Activated naive CD8-positive, alpha-beta T cell treated with anti-CD3 and anti-CD28 coated beads, Interleukin-2, amount 50 U/mL, for 24 hours (primary cell): ENCODE measurements at regions not wholly inside any gene's neighbourhood (a gene's known extent, or its start where the extent isn't known, plus 50 kb on each side); places are given as distances from the start of the nearest gene placed in this dataset.

Source experiments
- ATAC-seq: fragments of 150-1000 bp; cut with Tn5 transposase; one replicate; pipeline ENCODE4 v1.10.0; 2021
- DNase-seq: peaks from one replicate; pipeline ENCODE4 v3.0.0; 2021
- H3K27ac Mint-ChIP-seq: one replicate; pipeline ENCODE4 v1.8.0; 2021; ENCODE audit warnings: mild to moderate bottlenecking, mixed read lengths
- H3K27me3 Mint-ChIP-seq: one replicate; pipeline ENCODE4 v1.8.0; 2021; ENCODE audit warnings: mixed read lengths
- H3K36me3 Mint-ChIP-seq: one replicate; pipeline ENCODE4 v1.8.0; 2021; ENCODE audit warnings: low read depth, mixed read lengths
- H3K4me1 Mint-ChIP-seq: one replicate; pipeline ENCODE4 v1.8.0; 2021; ENCODE audit warnings: mixed read lengths
- H3K4me3 Mint-ChIP-seq: one replicate; pipeline ENCODE4 v1.8.0; 2021; ENCODE audit warnings: mild to moderate bottlenecking, moderate library complexity, mixed read lengths
- H3K9me3 Mint-ChIP-seq: one replicate; pipeline ENCODE4 v1.8.0; 2021; ENCODE audit warnings: mixed read lengths

DNA sequence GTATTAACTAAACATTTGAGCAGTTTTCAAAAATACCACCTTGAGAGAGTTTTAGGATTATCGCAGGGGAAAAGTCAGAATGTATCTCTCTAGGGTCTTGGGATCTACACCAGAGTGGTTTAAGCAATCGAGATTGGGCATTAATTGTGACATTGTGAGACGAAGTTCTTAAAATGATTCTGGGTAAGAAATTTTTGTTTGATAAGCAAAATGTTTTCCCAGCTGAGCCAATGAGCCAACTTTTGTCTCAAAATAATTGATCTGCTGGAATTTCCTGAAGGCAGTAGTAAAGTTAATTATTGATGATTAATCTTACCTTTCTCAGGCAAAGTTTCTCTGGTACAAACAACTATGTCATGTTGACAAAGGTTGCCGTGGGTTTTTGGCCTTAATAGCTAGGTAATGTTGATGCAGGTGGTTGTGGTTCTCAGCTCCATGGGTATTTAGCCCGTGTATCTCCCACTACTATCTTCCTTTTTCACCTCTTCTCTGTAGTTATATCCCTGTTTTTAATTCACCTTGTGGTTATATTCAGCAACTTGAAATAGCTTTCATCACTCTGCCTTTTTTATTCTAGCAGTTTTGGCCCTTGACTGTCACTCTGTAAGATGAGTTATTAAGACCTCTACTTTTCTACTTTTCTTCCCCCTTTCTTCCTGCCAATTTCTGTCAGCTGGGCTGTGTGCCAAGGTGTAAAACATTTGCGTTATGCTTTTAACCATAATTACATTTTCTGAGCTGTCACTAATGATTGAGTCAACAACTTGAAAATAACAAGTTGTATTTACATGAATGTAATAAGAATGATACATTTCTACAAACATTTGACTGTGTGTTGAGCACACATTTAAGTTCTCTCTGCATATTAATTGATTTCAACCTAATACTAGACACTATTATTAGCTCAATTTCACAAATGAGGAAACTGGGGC lies 368.3 kb upstream of the BTBD3 start:
- H3K27ac Mint-ChIP-seq = no peak overlapping the region
- H3K4me1 Mint-ChIP-seq = no peaks in the 10 kb centered on the region
- no peaks in the 10 kb centered on the region for H3K9me3 Mint-ChIP-seq
- peaks cover 1% of the 10 kb centered on the region for H3K27me3 Mint-ChIP-seq
- ATAC-seq = no peak
- no peak for DNase-seq
- H3K4me3 Mint-ChIP-seq = no peak overlapping the region
- H3K36me3 Mint-ChIP-seq = no peaks in the 10 kb centered on the region

DNA sequence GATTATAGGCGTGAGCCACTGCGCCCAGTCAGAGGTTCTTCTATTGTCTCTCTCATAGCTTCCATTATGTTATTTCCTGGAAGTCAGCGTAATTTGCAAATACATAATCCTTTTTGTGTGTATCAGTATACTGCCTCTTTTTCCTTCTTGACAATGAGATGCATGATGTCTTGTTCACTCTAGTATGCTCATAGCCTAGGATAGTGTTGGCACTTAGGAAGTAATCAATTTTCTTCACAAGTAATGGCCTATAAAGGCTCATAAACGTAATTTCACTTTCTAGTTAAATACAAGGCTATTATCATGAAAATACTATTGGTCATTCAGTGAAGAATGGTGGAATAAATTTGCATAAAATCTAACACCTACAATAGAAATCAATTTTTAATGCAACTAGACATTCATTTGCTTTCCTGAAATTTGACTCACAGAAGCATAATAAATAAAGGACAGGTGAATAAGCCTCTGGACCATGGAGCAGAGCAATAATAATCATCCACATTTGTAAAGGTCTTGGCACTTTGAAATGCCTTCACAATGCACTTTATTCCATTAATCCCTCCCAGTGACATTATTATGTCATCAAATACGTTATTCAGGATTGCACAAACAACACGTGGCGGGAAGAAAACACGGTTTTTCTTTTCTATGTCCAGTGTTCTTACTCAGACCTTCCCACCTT lies 366.9 kb upstream of the BTBD3 start:
- H3K4me1 Mint-ChIP-seq = no peaks in the 10 kb centered on the region
- no peak for ATAC-seq
- no peak for DNase-seq
- H3K27me3 Mint-ChIP-seq = peaks cover 1% of the 10 kb centered on the region
- H3K4me3 Mint-ChIP-seq = no peak overlapping the region
- H3K27ac Mint-ChIP-seq = no peak overlapping the region
- no peaks in the 10 kb centered on the region for H3K9me3 Mint-ChIP-seq
- H3K36me3 Mint-ChIP-seq = no peaks in the 10 kb centered on the region

DNA sequence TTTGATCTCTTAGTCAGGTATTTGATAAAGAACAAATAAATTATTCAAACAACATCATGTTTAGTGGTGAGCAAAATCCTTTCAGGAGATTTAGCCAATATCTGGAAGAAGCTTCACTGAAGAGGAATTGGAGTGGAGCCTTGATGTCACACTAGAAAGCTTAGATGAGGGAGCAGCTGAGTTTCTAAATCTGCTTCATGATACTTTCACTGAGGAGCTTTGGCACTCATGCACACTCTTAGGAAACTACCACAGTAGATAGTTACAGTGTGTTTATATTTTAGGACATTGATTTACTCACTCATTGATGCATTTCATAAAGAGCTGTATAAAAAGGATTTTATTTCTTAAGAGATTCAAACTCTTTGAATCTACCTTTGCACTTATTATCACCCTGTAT lies 366.2 kb upstream of the BTBD3 start:
- H3K27me3 Mint-ChIP-seq = peaks cover 1% of the 10 kb centered on the region
- ATAC-seq = no peak
- no peak overlapping the region for H3K4me3 Mint-ChIP-seq
- no peaks in the 10 kb centered on the region for H3K36me3 Mint-ChIP-seq
- no peaks in the 10 kb centered on the region for H3K9me3 Mint-ChIP-seq
- no peaks in the 10 kb centered on the region for H3K4me1 Mint-ChIP-seq
- H3K27ac Mint-ChIP-seq = no peak overlapping the region
- no peak for DNase-seq

DNA sequence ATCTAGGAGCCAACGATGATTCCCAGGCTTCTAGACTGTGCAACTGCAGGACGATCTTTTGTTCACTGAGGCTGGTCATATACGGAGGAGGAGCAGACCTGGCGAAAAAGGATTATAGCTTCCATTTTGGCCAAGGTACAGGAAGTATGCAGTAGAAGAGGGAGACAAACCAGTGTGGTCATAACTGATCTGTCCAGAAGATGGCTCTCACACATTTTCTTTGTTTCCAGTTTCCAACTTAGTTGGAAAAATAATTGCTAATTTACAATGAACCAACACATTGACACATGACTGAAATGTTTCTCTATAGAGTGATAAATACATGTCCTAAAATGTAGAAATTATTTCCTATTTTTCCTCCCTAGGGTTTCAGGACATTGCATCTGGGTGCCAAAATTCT lies 364.1 kb upstream of the BTBD3 start:
- H3K4me1 Mint-ChIP-seq = no peaks in the 10 kb centered on the region
- H3K36me3 Mint-ChIP-seq = no peaks in the 10 kb centered on the region
- H3K27ac Mint-ChIP-seq = no peak overlapping the region
- H3K4me3 Mint-ChIP-seq = no peak overlapping the region
- H3K9me3 Mint-ChIP-seq = no peaks in the 10 kb centered on the region
- ATAC-seq = no peak
- H3K27me3 Mint-ChIP-seq = peaks cover 1% of the 10 kb centered on the region
- DNase-seq = no peak

GRCh38 chr20:11555510-11555909 lies 362.2 kb upstream of the BTBD3 start:
- no peaks in the 10 kb centered on the region for H3K9me3 Mint-ChIP-seq
- H3K36me3 Mint-ChIP-seq = no peaks in the 10 kb centered on the region
- H3K27ac Mint-ChIP-seq = no peak overlapping the region
- H3K4me3 Mint-ChIP-seq = no peak overlapping the region
- ATAC-seq = no peak
- no peaks in the 10 kb centered on the region for H3K4me1 Mint-ChIP-seq
- H3K27me3 Mint-ChIP-seq = no peaks in the 10 kb centered on the region
- DNase-seq = no peak

DNA sequence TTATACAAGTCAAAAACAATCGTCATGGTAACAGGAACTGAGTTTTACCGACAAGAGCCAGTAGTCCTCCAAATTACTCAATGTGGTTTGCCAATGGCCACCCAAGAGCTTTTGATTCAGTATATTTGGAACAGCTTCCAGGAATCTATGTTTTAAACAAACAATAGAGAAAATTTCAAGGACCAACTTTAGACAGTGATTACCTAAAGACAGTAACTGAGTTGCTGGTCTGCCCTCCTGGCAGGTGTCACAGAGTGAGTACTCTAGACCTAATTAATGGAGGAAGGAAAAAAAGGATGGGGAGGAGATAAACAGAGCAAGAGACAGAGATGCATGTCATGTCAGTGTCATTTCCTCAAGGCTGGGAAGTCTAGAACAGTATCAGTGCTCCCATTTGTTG lies 361.3 kb upstream of the BTBD3 start:
- H3K27ac Mint-ChIP-seq = no peak overlapping the region
- no peaks in the 10 kb centered on the region for H3K36me3 Mint-ChIP-seq
- no peaks in the 10 kb centered on the region for H3K4me1 Mint-ChIP-seq
- ATAC-seq (no peak), DNase-seq (no peak)
- H3K27me3 Mint-ChIP-seq = no peaks in the 10 kb centered on the region
- no peak overlapping the region for H3K4me3 Mint-ChIP-seq
- no peaks in the 10 kb centered on the region for H3K9me3 Mint-ChIP-seq

GRCh38 chr20:11564491-11564890 lies 353.2 kb upstream of the BTBD3 start:
- no peaks in the 10 kb centered on the region for H3K36me3 Mint-ChIP-seq
- no peaks in the 10 kb centered on the region for H3K4me1 Mint-ChIP-seq
- H3K9me3 Mint-ChIP-seq = no peaks in the 10 kb centered on the region
- H3K27me3 Mint-ChIP-seq = no peaks in the 10 kb centered on the region
- H3K4me3 Mint-ChIP-seq = no peak overlapping the region
- DNase-seq (no peak), ATAC-seq (no peak)
- no peak overlapping the region for H3K27ac Mint-ChIP-seq

DNA sequence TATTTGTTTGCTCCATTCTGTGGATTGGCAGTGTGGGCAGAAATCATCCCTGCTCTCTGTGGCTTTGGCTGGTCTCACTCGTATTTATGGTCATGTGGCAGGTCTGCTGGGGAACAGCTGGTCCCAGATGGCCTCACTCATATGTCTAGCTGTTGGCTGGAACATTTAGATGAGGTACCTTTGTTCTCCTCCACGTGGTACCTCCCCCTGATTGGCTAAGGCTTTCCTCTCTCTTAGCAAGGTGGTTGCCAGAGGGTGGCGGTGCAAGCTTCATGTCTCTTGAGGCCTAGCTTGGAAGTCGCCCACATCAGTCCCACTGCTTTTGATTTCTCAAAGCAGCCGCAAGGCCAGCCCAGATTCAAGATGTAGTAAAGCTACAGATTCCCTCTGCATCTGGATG lies 348.5 kb upstream of the BTBD3 start:
- no peak for ATAC-seq
- Mint-ChIP-seq H3K27me3 (no peaks in the 10 kb centered on the region), H3K27ac (no peak overlapping the region), H3K4me1 (no peaks in the 10 kb centered on the region), H3K9me3 (no peaks in the 10 kb centered on the region), H3K36me3 (no peaks in the 10 kb centered on the region), H3K4me3 (no peak overlapping the region)
- no peak for DNase-seq

DNA sequence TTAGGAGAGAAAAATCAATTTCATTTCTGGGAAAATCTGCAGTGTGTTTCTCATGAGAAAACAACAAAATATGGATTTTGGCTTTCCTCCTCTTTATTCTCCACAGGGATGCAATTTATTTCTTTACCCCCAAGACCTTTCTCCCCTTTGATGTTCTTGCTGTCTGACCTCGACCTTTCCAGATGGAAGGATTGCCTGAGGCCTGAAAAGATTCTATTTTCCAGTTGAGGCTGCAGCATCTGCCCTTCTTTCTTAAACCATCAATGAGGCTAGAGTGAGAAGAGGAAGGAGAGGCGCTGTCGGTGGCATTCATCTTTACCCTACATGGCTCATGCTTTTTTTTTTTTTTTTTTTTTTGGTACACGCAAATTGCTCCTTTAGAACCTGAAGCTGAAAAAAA lies 344.2 kb upstream of the BTBD3 start:
- Mint-ChIP-seq H3K4me3 (no peak overlapping the region), H3K9me3 (peaks cover 4% of the 10 kb centered on the region), H3K27ac (no peak overlapping the region), H3K27me3 (no peaks in the 10 kb centered on the region), H3K4me1 (no peaks in the 10 kb centered on the region), H3K36me3 (no peaks in the 10 kb centered on the region)
- ATAC-seq (no peak), DNase-seq (no peak)

DNA sequence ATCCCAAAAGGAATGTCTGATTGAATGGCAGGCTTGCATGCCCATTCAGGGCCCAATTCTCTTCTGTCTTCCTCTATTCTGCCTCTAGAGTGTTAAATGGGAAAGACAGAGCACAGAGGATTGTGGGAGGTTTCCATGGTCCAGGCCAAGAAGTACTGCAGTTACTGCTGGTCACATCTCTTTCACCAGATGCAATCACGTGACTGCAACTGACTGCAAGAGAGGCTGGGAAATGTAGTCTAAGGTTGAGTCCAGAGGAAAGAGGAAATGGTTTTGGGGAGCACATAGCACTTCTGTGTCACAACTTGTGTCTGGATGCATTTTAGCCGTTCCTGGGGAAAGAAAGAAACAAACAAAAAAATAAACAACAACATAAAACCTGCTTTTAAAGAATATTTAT lies 336.4 kb upstream of the BTBD3 start:
- H3K36me3 Mint-ChIP-seq = no peaks in the 10 kb centered on the region

DNA sequence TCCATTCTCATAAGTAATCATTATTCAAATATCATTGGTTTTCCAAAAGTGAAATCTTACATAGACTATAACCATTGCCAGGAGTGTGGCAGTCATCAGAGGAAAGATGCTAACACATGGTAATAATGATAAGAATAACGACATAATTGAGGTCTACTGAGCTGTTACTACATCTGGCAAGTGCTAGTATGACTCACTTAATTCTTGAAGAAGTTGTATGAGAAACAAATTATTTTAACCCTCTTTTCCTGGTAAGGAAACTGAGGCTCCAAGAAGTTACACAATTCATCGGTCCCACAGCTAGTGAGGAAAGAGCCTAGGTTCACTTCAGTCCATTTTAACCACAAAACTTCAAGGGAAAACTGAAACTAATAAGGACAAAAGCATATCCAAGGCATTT lies 335.6 kb upstream of the BTBD3 start:
- no peaks in the 10 kb centered on the region for H3K27me3 Mint-ChIP-seq
- H3K27ac Mint-ChIP-seq = no peak overlapping the region
- H3K4me3 Mint-ChIP-seq = no peak overlapping the region
- H3K9me3 Mint-ChIP-seq = peaks cover 6% of the 10 kb centered on the region
- DNase-seq (no peak), ATAC-seq (no peak)
- no peaks in the 10 kb centered on the region for H3K36me3 Mint-ChIP-seq
- H3K4me1 Mint-ChIP-seq = no peaks in the 10 kb centered on the region

More for the DNA sequence above, 336.4 kb upstream of the BTBD3 start:
- Mint-ChIP-seq H3K27ac (no peak overlapping the region), H3K9me3 (peaks cover 6% of the 10 kb centered on the region), H3K4me3 (no peak overlapping the region), H3K27me3 (no peaks in the 10 kb centered on the region), H3K4me1 (no peaks in the 10 kb centered on the region)
- ATAC-seq = no peak
- no peak for DNase-seq

DNA sequence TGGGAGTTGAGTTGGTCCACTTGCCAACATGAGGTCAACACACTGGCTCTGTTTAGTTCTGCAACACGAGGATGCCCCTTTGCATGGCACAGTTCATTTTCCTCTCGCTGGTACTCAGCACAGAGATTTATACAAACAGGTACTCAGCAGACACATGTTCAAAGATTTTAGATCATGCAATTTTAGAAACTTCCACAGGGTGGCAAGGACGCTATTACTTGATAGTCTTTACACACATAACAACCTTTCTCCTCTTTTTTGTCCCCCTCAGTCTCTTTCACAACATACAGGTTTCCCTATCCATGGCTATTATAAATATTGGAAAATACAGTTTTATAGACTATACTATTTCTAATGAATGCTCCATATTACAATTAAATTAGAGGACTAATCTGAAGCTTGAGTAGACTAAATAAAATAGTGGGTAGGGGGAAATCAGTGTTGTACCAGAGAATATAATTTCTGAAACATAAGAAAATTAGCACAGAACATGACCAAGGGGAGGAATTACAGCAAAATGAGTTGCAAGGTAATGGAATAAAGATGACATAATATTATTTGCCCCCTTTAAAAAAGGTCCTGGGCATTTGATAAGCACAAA lies 331.8 kb upstream of the BTBD3 start:
- Mint-ChIP-seq H3K27ac (no peak overlapping the region), H3K4me3 (no peak overlapping the region), H3K4me1 (no peaks in the 10 kb centered on the region), H3K27me3 (no peaks in the 10 kb centered on the region), H3K9me3 (peaks cover 10% of the 10 kb centered on the region), H3K36me3 (no peaks in the 10 kb centered on the region)
- DNase-seq (no peak), ATAC-seq (no peak)

DNA sequence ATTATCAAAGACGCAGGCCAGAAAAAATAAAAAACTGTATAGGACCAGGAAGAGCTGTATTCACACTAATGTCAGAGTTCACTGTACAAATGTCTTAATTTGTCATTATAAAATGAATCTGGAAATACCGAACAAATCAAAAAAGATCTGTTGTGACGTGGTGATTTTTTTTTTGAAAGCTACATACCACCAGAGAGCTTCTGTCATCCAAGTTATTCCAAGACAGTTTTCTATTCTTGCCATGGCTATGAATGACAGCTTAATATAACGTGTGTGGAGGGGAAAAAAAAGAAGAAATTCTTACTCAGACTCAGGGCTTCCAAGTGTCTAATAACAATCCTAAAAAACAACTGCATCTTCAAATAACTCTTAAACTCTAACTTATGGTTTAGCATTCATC lies 328.8 kb upstream of the BTBD3 start:
- no peak overlapping the region for H3K27ac Mint-ChIP-seq
- DNase-seq (no peak), ATAC-seq (no peak)
- no peaks in the 10 kb centered on the region for H3K36me3 Mint-ChIP-seq
- no peaks in the 10 kb centered on the region for H3K4me1 Mint-ChIP-seq
- H3K4me3 Mint-ChIP-seq = no peak overlapping the region
- peaks cover 17% of the 10 kb centered on the region for H3K9me3 Mint-ChIP-seq
- no peaks in the 10 kb centered on the region for H3K27me3 Mint-ChIP-seq

DNA sequence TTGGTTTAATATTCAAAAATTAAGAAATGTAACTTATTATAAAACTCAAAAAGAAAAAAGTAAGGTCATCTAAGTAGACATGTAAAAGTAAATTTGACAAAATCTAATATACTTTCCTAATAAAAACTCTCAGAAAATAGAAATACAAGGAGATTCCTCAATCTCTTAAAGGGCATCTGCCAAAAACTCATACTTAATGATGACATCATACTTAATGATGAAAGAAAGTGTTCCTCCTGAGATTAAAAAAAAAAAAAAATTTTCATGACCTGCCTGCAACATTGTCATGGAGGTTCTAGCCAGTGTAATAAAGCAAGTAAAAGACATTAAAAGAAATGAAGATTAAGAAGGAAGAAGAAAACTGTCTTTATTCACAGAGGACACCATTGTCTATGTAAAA lies 325.7 kb upstream of the BTBD3 start:
- H3K27ac Mint-ChIP-seq = no peak overlapping the region
- no peaks in the 10 kb centered on the region for H3K4me1 Mint-ChIP-seq
- DNase-seq = no peak
- no peaks in the 10 kb centered on the region for H3K27me3 Mint-ChIP-seq
- no peak for ATAC-seq
- no peak overlapping the region for H3K4me3 Mint-ChIP-seq
- H3K9me3 Mint-ChIP-seq = peaks cover 17% of the 10 kb centered on the region
- no peaks in the 10 kb centered on the region for H3K36me3 Mint-ChIP-seq

- no peak for DNase-seq
- Mint-ChIP-seq H3K4me3 (no peak overlapping the region), H3K9me3 (peaks cover 12% of the 10 kb centered on the region), H3K36me3 (no peaks in the 10 kb centered on the region), H3K4me1 (no peaks in the 10 kb centered on the region), H3K27ac (no peak overlapping the region), H3K27me3 (no peaks in the 10 kb centered on the region)
- no peak for ATAC-seq
Measured at GRCh38 chr20:11604339-11604738, 313.4 kb upstream of the BTBD3 start.
